IPS-NIHi11 (cell line): ENCODE measurements at regions not wholly inside any gene's neighbourhood (a gene's known extent, or its start where the extent isn't known, plus 50 kb on each side); places are given as distances from the start of the nearest gene placed in this dataset.
"Not testable (repeated sequence)": the region's sequence is repeated elsewhere in the genome, so short reads cannot be mapped to it uniquely, and the experiment has no call there.

Experiments
- DNase-seq: peaks from one replicate; pipeline ENCODE4 v3.0.0; 2012; ENCODE audit warnings: mixed read lengths, low spot score

GRCh38 chr4:154032914-154033313, 244.0 kb upstream of the SFRP2 start:
- DNase-seq, result no peak

GRCh38 chr4:154030746-154031145, 241.9 kb upstream of the SFRP2 start:
- no peak for DNase-seq

GRCh38 chr4:154030152-154030551, 241.3 kb upstream of the SFRP2 start:
- DNase-seq, result no peak

DNA sequence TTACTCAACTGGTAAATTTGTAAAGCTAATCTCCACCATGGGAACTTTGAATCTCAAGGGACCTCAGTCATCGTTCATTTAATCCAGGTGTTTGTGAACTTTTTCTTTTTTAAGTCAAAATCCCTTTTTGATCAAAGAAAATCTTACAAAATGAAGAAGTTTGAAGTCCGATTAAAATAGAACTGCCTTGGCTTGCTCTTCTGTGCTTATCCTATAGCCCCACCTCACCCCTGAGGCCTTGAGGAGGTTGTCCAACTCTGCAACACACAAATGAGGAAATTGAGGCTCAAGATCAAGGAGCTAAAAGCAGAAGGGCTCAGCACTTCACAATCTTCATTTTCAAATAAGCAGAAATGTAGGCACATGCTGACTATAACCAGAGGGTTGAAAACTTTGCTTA, 240.3 kb upstream of the SFRP2 start:
- DNase-seq, result no peak

GRCh38 chr4:154025110-154025509, 236.2 kb upstream of the SFRP2 start:
- DNase-seq, result no peak

GRCh38 chr4:154024097-154024694, 235.3 kb upstream of the SFRP2 start:
- DNase-seq, result no peak

DNA sequence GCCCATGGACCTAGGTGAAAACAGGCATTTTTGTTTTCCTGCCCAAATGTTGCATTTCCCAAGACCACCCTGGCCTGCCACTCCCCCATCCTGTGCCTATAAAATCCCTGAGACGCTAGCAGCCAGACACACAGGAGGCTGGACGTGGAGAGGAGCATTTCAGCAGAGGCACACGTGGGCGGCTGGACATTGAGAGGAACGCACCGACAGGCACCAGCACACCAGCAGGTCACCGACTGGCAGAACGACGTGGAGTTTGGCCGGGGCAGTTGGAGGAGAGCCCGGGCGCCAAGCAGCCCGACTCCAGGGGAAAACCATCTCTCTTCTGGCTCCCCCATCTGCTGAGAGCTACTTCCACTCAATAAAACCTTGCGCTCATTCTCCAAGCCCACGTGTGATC, 234.8 kb upstream of the SFRP2 start:
- not testable (repeated sequence) for DNase-seq

- no peak for DNase-seq
Measured at GRCh38 chr4:154019811-154020210, 230.9 kb upstream of the SFRP2 start.

GRCh38 chr4:154018659-154019058, 229.8 kb upstream of the SFRP2 start:
- DNase-seq, result peak; percentile 53

GRCh38 chr4:154015578-154015977, 226.7 kb upstream of the SFRP2 start:
- DNase-seq, result no peak

GRCh38 chr4:154014407-154015321, 225.8 kb upstream of the SFRP2 start:
- no peak for DNase-seq

DNA sequence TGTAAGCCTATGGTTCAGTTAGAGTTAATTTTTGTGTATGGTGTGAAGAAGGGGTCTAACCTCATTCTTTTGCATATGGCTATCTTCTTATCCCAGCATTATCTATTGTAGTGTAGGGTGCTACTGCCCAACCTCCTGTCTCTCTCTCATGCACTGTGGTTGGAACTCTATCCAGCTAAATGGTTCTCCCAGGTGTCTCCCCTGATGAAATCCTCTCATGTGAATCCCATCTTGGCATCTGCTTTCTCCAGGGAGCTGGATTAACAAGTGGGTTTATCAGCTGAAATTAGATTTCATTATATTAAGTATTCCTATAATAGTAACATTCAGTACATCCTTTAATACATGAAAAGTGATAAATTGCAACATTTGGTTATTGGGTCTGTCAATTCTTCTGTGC, 224.7 kb upstream of the SFRP2 start:
- no peak for DNase-seq

GRCh38 chr4:154010371-154010770, 221.5 kb upstream of the SFRP2 start:
- no peak for DNase-seq

GRCh38 chr4:154009788-154010187, 220.9 kb upstream of the SFRP2 start:
- no peak for DNase-seq

- DNase-seq, result no peak
Measured at GRCh38 chr4:154009191-154009590, 220.3 kb upstream of the SFRP2 start.

- DNase-seq, result no peak
Measured at GRCh38 chr4:154005171-154005520, 216.3 kb upstream of the SFRP2 start.

- no peak for DNase-seq
Measured at GRCh38 chr4:154004507-154005170, 215.8 kb upstream of the SFRP2 start.

- DNase-seq, result no peak
Measured at GRCh38 chr4:154004016-154004415, 215.1 kb upstream of the SFRP2 start.

DNA sequence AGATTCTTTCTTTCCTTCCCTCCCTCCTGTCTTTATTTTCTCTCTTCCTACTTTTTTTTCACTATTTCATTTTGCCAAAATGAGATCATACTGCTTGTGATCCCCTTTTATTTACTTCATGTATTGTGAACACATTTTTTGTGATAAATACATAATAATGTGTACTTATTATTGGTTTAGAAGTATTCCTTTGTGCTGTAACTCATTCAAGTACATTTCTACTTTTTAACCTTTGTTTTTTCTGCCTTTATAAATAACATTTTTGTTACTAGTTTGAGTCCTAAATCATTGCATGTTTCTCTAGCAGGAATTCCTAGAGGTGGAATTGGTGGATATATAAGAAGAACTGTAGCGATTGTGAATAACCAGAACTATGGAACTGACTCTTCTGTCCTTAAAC, 214.5 kb upstream of the SFRP2 start:
- DNase-seq, result no peak

GRCh38 chr4:154001193-154001592, 212.3 kb upstream of the SFRP2 start:
- no peak for DNase-seq

DNA sequence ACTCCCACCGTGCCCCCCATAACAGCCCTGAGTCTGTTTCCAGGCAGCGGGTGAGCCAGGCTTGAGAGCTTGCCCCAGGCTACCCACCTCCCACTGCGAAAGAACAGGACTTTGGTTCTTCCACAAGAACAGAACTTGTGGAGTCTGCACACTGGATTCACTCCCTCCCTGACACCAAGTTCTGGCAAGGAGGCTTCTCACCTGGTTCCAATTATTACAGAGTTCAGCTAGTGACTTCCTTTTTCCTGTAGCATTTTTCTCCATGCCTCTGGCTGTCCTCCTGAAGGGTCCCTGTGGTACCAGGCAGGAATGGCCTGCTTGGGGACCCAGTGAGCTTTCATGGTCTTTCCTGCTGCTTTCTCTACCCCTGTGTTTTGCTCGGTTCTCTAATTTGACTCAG, 208.6 kb upstream of the SFRP2 start:
- DNase-seq, result no peak

DNA sequence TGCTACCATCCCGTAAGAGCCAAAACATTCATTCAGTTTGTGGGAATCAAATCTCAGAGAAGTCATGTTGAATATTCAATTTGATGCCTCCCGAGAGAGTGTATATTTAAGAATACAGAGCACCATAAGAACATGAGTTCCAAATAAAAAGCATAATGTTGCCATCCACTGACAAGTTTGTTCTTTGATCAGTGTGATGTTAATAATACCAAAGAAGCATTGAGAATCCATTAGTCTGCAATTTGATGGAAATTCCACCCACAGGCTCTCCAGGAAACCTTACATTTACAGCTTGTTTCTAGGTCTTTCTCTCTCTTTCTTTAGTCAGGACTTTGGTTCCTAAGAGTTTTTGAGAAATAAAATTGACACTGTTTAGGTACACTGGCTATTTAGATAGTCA, 200.6 kb upstream of the SFRP2 start:
- DNase-seq, result no peak
